A673 (cell line): ENCODE measurements at regions not wholly inside any gene's neighbourhood (a gene's known extent, or its start where the extent isn't known, plus 50 kb on each side); places are given as distances from the start of the nearest gene placed in this dataset.

ENCODE experiments used
- EZH2 ChIP-seq: fragments of 200-600 bp; sonication (generic); IDR thresholded peaks from 2 replicates; pipeline ENCODE4 v1.6.1; 2017; ENCODE audit warnings: borderline replicate concordance, low read depth, mild to moderate bottlenecking, mixed read lengths, antibody characterized with exemption, low read length; ENCODE audit not compliant: poor library complexity, severe bottlenecking
- TF ChIP-seq, protein P1 (sequence below): fragments of 300-800, 200-600 bp; sonication (generic); conservative IDR thresholded peaks from 2 replicates; pipeline ENCODE4 v1.5.1; 2017; ENCODE audit warnings: low read depth, mild to moderate bottlenecking, antibody characterized with exemption, low read length, moderate library complexity, mixed read lengths

DNA sequence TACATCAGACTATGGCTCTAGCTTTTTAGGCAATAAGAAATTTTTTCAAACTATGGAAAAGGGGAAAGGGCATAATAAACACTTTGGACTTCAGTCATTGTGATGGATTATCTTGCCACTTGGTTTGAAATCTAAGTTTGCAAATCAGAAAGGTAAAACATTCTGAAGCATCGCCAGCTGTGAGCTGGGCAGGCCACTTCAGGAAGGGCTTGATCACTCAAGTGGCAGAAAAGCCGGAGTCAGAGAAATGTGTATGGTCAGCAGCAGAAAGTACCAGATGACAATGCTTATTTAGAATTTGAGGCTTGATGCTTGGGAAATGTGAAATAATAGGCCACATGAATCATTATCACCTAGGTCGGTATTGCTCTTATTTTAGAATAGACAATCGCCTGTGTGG is 79.7 kb downstream of the ZNF648 start:
- TF ChIP-seq, protein P1, sequence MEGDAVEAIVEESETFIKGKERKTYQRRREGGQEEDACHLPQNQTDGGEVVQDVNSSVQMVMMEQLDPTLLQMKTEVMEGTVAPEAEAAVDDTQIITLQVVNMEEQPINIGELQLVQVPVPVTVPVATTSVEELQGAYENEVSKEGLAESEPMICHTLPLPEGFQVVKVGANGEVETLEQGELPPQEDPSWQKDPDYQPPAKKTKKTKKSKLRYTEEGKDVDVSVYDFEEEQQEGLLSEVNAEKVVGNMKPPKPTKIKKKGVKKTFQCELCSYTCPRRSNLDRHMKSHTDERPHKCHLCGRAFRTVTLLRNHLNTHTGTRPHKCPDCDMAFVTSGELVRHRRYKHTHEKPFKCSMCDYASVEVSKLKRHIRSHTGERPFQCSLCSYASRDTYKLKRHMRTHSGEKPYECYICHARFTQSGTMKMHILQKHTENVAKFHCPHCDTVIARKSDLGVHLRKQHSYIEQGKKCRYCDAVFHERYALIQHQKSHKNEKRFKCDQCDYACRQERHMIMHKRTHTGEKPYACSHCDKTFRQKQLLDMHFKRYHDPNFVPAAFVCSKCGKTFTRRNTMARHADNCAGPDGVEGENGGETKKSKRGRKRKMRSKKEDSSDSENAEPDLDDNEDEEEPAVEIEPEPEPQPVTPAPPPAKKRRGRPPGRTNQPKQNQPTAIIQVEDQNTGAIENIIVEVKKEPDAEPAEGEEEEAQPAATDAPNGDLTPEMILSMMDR: no peak
- TF ChIP-seq EZH2: no peak
